Mammary epithelial cell (primary cell): ENCODE measurements at regions not wholly inside any gene's neighbourhood (a gene's known extent, or its start where the extent isn't known, plus 50 kb on each side); places are given as distances from the start of the nearest gene placed in this dataset.

Experiments used
- EZH2 ChIP-seq: IDR thresholded peaks from 2 replicates; pipeline ENCODE4 v1.6.1; 2012; ENCODE audit warnings: low read length, inconsistent platforms, borderline replicate concordance
- TF ChIP-seq, protein P1 (sequence below), 2 donors: IDR thresholded peaks in 1 of 2; conservative IDR thresholded peaks in 1 of 2; 2 replicates each; pipeline ENCODE4 v1.5.1; 2011 to 2012; ENCODE audit warnings: inconsistent platforms in 2 of 2, low read length in 2 of 2, mild to moderate bottlenecking in 2 of 2, control low read depth in 1 of 2, low read depth in 1 of 2; ENCODE audit not compliant: insufficient read depth in 1 of 2; ENCODE audit errors: extremely low read depth in 1 of 2

GRCh38 chrX:38900719-38901118 lies 99.5 kb downstream of the MID1IP1 start:
- TF ChIP-seq, protein P1, sequence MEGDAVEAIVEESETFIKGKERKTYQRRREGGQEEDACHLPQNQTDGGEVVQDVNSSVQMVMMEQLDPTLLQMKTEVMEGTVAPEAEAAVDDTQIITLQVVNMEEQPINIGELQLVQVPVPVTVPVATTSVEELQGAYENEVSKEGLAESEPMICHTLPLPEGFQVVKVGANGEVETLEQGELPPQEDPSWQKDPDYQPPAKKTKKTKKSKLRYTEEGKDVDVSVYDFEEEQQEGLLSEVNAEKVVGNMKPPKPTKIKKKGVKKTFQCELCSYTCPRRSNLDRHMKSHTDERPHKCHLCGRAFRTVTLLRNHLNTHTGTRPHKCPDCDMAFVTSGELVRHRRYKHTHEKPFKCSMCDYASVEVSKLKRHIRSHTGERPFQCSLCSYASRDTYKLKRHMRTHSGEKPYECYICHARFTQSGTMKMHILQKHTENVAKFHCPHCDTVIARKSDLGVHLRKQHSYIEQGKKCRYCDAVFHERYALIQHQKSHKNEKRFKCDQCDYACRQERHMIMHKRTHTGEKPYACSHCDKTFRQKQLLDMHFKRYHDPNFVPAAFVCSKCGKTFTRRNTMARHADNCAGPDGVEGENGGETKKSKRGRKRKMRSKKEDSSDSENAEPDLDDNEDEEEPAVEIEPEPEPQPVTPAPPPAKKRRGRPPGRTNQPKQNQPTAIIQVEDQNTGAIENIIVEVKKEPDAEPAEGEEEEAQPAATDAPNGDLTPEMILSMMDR (conservative IDR thresholded peaks at IDR 0.05 in 1 of 2, IDR thresholded peaks at IDR 0.05 in 1 of 2; ENCODE audit: extremely low read depth in 1 of 2, insufficient read depth in 1 of 2, low read depth in 1 of 2, low read length in 2 of 2) = no peak
- no peak for TF ChIP-seq EZH2
